ENCODE measurements at regions not wholly inside any gene's neighbourhood (a gene's known extent, or its start where the extent isn't known, plus 50 kb on each side); places are given as distances from the start of the nearest gene placed in this dataset.
A peak's percentile ranks its signal among the peaks of the same experiment; 100 is the strongest.

DNA sequence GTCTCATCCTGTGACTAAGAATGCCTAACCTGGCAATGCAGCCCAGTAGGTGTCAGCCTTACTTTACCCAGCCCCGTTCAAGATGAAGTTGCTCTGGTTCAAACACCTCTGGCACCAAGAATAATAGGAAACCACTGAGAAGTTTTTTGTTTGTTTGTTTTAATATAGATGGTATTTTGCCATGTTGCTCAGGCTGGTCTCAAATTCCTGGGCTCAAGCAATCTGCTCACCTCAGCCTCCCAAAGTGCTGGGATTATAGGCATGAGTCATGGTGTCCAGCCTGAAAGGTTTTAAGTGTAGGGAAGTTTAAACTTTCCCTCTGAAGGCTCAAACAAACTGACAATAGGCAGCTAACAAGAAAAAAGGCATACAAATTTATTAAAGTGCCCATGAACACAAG, 51.2 kb upstream of the ABCC4 start:
- no peak for DNase-seq (ENCODE audit: low read depth)

DNA sequence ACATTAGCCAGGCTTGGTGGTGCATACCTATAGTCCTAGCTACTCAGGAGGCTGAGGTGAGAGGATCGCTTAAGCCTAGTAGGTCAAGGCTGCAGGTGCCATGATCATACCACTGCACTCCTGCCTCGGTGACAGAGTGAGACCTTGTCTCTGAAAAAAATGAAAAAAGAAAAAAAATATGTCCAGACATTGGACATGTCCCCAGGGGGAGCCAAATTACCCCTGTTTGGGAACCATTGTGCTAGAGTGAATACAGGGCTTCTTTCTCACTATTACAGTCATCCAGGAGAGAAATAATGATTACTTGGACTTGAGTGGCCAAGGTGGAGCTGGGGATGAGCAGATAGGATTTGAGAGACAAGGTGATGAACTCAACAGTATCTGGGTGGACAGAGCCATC, 52.9 kb upstream of the ABCC4 start:
- DNase-seq (ENCODE audit: low read depth): no peak

DNA sequence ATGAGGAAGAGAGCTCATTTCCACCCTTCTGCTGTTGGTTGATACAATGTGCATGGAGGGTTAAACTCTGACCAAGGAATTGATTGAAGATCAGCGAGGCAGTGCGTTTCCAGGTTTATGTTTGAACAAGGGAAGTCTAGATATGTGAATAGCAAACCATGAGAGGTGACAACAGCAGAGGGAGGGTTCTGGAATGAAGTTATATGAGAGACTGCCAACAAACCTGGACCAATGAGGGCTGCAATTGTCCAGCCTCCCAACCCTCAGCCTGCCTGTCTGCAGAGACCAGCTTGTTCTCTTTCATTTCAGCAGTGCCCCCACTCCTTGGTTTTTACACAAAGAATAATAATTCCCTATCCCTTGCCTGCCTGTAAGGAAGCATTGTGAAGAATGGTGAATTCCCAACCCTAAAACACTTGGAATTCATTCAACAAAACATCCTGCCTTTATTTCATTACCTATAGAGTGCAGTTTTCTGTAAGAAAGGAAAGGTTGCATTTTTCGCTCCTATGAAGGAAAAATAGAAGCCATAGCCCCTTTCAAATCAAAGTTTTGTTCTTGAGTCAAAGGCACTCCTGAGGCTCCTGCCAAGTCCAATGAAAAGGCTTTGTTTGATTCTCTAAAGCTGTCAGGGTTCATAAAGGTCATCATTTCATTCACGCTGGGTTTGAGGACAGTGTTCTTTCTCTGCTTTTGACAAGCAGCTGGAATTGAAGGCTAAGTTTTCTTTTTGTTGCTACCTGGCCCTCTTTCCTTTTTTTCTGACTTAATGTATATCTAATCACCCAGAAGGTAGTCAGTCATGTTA, 53.6 kb upstream of the ABCC4 start:
- no peak for DNase-seq (ENCODE audit: low read depth)

DNA sequence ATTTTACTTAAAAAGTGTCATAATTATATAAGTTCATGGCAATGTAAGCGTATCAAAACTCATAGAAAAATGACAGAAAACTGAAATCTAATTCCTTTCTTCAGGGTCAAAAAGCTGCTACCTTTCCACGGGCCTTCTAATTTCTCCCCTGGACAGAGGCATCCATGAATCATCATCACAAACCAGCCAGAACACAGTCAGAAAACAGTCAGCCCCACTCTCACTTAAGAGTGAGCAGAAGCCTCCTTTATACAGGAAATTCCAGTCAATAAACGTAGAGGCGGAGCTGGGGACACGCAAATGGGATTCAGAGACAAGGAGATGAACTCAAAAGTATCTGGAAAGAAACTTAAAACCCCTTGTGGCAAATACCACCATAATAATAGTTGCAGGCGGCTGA, 54.2 kb upstream of the ABCC4 start:
- no peak for DNase-seq (ENCODE audit: low read depth)

DNA sequence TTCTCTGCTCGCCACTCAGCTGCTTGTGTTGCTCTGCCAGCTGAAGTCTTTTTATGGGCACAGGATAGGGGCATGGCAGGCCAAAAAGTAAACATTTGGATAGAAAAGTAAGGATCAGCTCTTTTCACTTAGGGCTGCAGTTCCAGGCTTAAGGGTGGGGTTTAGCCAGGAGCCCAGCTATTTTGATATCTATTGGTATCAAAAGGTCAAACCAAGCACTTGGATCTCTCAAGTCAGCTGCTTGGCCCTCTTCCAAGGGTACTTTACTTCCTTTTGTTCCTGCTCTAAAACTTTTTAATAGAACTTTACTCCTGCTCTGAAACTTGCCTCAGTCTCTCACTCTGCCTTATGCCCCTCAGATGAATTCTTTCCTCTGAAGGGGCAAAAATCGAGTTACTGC, 55.7 kb upstream of the ABCC4 start:
- DNase-seq (ENCODE audit: low read depth): no peak

DNA sequence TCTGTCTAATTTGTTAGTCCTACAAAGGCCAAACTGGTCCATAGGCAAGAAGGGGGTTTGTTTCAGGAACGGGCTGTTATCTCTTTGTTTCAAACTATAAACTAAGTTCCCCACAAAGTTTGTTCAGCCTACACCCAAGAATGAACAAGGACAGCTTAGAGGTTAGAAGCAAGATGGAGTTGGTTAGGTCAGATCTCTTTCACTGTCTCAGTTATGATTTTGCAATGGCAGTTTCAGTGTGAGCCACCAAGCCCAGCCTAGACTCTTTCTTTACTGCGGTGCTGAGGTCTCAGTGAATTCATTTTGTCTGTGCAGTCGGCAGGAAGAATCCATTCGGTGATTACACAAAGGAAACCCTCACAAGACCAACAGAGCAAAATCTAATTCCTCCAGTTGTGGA, 56.6 kb upstream of the ABCC4 start:
- DNase-seq (ENCODE audit: low read depth): no peak

DNA sequence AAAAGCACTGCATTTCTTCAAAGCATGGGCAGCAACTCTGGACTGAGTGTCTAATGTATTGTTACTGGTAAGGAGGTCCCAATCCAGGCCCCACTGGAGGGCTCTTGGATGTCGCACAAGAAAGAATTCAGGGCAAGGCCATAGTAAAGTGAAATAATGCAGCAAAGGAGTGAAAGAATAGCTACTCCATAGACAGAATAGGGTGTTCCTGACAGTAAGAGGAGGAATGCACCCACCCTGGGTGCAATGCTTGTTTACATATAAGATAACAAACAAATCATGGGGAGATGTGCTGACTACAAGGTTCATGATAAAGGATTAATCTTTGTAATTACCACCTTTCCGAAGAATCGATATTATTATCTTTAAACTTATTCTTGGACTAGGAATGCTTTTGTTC, 58.8 kb upstream of the ABCC4 start:
- no peak for DNase-seq (ENCODE audit: low read depth)

DNA sequence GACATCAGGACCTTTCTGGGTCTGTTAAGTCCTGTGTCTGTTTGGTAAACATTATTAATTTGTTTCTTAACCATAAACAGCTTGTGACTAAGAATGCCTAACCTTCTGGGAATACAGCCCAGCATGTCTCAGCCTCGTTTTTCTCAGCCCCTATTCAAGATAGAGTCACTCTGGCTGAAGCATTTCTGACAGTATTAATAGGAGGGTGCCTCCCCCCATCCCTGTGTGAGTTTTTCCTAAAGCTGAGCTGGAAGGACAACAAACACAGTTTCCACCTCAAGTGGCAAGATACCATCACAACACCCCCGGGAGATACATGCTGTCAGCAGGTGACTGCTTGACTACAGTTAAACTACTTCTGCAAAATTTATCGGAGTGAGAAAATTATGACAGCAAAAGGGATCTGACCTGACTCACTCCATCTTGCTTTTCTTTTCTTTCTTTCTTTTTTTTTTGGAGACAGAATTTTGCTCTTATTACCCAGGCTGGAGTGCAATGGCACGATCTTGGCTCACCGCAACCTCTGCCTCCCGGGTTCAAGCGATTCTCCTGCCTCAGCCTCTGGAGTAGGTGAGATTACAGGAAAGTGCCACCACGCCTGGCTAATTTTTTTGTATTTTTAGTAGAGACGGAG, 59.3 kb upstream of the ABCC4 start:
- no peak for DNase-seq (ENCODE audit: low read depth)

DNA sequence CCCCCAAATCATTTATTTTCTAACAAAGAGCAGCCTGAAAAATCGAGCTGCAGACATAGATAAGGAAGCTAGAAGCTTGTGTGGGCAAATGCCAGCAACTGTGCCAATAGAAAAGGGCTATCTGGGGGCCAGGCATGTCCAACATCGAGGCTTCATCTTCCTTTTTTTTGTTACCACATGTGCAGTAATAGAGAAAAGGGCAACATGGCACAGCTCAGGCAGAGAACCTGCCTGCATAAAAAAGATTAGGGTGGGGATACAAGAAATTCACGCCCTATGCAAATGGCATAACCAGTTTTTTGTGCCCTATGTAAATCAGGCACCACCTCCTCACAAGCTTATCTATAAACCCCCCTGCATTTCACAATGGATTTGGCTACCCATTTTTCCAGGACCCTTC, 60.4 kb upstream of the ABCC4 start:
- no peak for DNase-seq (ENCODE audit: low read depth)

DNA sequence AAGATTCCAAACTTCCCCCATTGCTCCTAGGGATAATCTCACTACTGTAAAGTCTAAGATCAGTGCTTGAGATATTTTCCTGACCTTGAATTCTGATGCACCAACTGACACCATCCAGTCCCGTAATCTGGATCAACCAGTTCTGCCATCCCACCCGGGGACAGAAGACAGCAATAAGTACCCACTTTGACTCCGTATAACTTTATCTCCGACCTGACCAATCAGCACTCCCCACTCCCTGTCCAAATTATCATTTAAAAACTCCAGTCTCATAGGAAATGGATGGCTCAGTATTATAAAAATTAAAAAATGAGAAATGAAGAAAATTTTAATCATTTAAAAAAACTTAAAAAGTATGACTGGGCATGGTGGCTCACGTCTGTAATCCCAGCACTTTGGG, 61.4 kb upstream of the ABCC4 start:
- no peak for DNase-seq (ENCODE audit: low read depth)

DNA sequence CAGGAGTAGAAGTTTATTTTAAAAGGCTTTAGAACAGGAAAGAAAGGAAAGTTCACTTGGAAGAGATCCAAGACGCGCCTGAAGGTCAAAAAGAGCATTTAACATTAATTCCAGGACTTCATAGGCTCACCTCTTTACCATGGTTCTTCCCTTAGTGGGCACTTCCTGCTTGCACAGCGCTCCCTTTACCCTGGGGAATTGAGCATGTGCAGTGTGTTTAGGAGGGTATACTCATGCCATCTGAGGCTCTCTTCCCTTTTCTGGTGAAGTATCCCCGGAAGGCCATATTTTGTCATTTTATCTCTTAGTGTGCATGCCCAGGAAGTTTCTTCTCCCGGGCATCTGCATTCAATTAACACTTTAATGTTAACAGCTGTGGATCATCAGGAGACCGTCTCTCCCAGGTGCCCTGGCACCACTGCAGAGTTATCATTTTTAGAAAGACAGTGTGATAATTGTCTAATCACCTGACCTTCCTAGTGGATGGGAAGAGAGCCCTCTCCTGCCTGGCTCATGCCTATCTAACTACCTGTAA, 66.1 kb upstream of the ABCC4 start:
- DNase-seq (ENCODE audit: low read depth): no peak

DNA sequence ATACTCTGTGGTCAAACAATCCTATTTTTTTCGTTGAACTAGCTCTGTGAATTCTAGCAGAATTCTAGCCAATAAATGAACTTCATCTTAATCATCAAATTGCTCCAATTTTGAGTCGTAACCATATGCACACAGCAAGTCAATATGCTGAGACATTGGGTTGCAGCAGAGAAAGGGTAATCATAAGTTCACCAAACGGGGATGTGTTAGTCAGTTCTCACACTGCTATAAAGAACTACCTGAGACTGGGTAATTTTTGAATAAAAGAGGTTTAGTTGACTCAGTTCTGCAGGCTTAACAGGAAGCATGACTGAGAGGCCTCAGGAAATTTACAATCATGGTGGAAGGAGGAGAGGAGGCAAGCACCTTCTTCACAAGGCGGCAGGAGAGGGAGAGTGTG, 67.7 kb upstream of the ABCC4 start:
- no peak for DNase-seq (ENCODE audit: low read depth)

DNA sequence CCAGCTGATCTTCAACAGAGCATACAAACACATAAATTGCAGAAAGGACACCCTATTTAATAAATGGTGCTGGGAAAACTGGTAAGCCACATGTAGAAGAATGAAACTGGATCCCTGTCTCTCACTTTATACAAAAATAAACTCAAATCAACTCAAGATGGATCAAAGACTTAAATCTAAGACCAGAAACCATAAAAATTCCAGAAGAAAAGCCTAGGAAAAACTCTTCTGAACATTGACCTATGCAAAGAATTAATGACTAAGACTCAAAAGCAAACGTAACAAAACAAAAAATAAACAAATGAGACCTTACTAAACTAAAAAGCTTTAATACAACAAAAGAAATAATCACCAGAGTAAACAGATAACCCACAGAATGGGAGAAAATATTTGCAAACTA, 74.5 kb upstream of the ABCC4 start:
- no peak for DNase-seq (ENCODE audit: low read depth)

DNA sequence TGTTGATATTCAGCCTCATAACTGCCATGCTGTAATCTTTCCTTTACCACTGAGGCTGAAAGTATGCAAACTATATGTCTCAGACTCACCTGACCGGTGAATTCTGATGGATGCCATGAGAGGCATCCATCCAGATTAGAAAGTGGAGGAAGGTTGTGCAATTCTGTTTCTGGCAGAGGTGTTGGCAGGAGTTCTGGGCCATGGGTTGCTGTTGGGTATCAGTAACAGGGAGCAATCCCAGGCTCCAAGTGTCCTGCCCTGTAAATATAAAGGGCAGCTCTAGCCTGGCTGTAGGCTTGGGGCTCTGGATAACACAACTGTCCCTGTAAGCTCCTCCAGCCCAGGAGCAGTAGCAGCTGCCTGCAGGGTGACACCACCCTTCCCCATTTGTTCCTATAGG, 77.4 kb upstream of the ABCC4 start:
- no peak for DNase-seq (ENCODE audit: low read depth)

DNA sequence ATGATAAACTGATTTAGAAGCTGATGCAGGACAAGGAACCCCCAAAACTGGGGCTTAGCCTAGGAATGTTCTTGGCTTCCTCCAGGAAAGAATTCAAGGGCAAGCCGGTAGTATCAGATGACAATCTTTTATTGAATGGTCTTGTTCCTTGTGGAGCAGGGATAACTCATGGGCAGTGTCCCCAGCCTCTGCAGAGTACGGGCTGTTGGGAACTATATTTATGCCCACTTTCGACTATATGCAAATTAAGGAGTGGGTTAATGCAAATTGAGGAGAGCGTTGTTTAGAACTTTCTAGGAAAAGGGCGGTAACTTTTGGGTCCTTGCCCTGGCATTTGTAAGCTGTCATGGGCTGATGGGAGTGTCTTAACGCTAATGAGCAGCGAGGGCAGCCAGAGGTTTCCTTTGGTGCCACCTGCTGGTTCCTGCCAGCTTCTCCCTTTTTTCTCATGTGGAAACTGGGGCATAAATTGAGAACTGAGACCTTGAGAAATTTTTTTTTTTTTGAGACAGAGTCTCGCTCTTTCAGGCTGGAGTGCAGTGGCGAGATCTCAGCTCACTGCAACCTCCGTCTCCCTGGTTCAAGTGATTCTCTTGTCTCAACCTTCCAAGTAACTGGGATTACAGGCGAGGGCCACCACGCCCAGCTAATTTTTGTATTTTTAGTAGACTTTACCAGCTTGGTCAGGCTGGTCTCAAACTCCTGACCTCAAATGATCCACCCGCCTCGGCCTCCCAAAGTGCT, 79.4 kb upstream of the ABCC4 start:
- peak; percentile 19 for DNase-seq (ENCODE audit: low read depth)

DNA sequence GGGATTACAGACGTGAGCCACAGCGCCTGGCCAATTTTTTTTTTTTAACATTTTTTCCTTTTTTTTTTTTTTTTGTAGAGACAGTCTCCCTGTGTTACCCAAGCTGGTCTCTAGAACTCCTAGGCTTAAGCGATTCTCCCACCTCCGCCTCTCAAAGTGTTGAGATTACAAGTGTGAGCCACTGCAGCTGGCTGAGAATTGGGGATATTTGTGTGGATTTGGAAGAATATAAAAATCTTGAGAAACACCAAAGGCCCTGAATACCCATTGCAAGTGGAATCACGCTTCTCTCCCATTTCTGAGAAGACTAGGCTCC, 79.9 kb upstream of the ABCC4 start:
- DNase-seq (ENCODE audit: low read depth): no peak

DNA sequence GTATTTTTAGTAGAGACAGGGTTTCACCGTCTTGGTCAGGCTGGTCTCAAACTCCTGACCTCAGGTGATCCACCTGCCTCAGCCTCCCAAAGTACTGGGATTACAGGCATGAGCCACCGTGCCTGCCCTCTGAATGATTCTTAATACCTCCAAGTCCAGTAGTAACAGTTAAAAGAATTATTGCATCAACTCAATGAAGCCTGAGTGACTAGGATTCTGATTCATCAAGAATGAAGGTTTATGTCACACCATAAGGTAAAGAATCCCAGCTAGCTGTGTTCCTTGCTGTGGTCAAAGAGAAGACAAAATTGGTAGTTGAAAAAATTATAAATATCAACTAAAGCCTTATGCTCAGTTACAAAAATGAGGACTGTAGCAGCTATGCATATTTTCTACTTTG, 81.2 kb upstream of the ABCC4 start:
- DNase-seq (ENCODE audit: low read depth): no peak

DNA sequence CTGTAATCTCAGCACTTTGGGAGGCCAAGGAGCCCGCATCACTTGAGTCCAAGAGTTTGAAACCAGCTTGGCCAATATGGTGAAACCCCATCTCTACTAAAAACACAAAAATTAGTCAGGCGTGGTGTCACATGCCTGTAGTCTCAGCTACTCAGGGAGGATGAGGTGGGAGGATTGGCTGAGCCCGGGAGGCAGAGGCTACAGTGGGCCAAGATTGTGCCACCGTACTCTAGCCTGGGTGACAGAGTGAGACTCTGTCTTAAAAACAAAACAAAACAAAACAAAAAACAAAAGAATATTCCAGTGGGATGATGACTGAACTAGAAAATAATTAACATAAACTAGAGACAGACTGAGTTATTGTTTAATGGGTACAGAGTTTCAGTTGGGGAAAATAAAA, 81.7 kb upstream of the ABCC4 start:
- DNase-seq (ENCODE audit: low read depth): no peak

DNA sequence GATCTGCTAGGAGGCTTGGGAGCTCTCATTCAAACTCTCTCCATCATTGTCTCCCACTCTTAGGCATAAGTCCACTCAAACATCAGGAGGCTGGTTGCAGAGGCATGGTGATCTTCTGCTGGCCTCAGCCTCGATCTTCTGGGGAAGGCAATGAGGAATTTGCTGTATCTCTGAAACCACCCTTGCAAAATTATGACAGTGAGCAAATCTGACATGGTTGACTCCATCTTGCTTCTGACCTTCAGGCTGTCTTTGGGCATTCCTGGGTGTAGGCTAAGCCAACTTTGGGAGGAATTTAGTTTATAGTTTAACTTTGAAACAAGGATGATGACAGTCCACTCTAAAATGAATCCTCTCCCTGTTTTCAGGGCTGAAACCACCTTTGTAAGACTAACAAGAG, 84.1 kb upstream of the ABCC4 start:
- DNase-seq (ENCODE audit: low read depth): no peak

DNA sequence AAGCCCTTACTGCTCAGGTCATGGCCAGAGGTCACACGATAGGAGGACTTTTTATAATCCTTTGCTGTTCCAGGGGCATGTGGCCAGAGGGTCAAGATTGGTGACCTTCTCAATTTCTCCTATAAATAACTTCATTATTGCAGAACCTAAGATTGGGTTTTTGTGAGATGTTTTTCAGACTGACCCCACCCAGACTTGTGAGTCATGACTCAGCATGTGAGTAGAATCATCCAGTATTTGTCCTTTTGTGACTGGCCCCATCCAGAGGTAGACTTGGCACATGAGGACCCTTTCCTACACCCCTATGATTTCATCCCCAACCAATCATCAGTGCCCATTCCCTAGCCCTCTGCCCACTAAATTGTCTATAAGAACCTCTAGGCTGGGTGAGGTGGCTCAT, 84.5 kb upstream of the ABCC4 start:
- no peak for DNase-seq (ENCODE audit: low read depth)

DNA sequence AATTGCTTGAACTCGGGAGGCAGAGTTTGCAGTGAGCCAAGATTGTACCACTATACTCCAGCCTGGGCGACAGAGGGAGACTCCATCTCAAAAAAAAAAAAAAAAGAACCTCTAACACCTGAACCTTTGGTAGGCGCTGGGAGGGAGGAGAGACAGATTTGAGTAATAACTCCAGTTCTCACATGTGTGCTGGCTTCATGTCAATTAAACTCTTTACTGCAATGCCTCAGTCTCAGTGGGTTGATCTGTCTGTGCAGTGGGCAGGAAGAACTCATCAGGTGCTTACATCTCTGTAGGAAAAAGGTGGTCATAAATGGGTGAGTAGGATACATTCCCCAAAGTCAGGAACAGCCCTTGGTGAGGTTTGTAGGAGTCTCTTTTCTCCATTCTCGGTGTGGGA, 85.1 kb upstream of the ABCC4 start:
- no peak for DNase-seq (ENCODE audit: low read depth)

DNA sequence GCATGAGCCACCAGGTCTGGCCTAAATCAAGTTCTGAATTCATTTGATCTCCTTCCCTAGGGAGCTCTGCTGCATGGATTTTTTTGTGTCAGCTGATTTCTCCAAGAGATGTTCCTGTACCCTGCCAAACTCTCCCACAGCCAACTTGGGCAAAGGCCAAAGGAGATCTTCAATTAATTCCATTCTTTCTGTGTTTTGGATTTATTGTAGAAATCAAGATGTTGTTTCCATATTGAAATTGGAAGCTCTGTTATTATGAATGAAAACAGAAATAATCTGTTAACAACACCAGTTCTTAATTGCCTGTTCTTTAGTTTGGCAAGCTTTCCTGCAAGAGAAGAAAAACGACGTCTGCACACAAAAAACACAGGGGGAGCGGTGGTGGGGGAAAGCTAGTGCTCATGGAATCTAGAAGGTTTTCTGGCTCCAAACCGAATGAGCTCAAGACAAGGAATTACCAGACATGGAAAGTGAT, 86.5 kb upstream of the ABCC4 start:
- no peak for DNase-seq (ENCODE audit: low read depth)

DNA sequence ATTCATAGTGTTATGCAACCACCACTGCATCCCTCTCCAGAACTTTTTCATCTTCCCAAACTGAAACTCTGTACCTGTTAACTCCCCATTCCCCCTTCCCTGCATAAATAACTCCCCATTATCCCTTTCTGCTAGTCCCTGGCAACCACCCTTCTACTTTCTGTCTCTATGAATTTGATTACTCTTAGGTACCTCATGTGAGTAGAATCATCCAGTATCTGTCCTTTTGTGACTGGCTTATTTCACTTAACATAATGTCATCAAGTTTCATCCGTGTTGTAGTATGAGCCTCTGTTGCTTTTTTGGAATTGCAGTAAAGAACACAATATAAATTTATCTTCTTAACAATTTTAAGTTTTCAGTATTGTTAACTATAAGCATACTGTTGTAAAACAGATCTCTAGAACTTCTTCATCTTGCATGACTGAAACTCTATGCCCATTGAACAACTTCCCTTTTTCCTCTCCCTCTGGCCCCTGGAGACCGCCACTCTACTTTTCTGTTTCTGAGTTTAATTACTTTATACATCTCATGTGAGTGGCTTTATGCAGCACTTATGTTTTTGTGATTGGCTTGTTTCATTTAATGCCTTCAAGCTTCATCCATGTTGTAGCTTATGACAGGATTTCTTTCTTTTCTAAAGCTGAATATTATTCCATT, 87.3 kb upstream of the ABCC4 start:
- no peak for DNase-seq (ENCODE audit: low read depth)
